ENCODE measurements at regions not wholly inside any gene's neighbourhood (a gene's known extent, or its start where the extent isn't known, plus 50 kb on each side); places are given as distances from the start of the nearest gene placed in this dataset.

GRCh38 chr18:78376046-78376445, 603.6 kb upstream of the SALL3 start:
- TF ChIP-seq CTCF (IDR thresholded peaks at IDR 0.05; ENCODE audit: low read depth, low read length), result no peak
- Histone ChIP-seq H3K27me3 (no peaks in the 10 kb centered on the region), H3K4me1 (no peaks in the 10 kb centered on the region), H3K9me3 (no peaks in the 10 kb centered on the region), H3K36me3 (no peaks in the 10 kb centered on the region), H3K4me3 (ENCODE audit: low read depth, low read length) (no peak overlapping the region)
- DNase-seq, result no peak

GRCh38 chr18:78378403-78378802, 601.2 kb upstream of the SALL3 start:
- Histone ChIP-seq H3K9me3 (no peaks in the 10 kb centered on the region), H3K36me3 (no peaks in the 10 kb centered on the region), H3K27me3 (no peaks in the 10 kb centered on the region), H3K4me1 (no peaks in the 10 kb centered on the region), H3K4me3 (ENCODE audit: low read depth, low read length) (no peak overlapping the region)
- TF ChIP-seq CTCF (IDR thresholded peaks at IDR 0.05; ENCODE audit: low read depth, low read length), result no peak
- no peak for DNase-seq

- Histone ChIP-seq H3K4me3 (ENCODE audit: low read depth, low read length) (no peak overlapping the region), H3K4me1 (no peaks in the 10 kb centered on the region), H3K27me3 (no peaks in the 10 kb centered on the region), H3K9me3 (no peaks in the 10 kb centered on the region), H3K36me3 (no peaks in the 10 kb centered on the region)
- DNase-seq, result no peak
- no peak for TF ChIP-seq CTCF (IDR thresholded peaks at IDR 0.05; ENCODE audit: low read depth, low read length)
These were observed 600.6 kb upstream of the SALL3 start for GRCh38 chr18:78378983-78379382.

GRCh38 chr18:78390348-78390951, 589.2 kb upstream of the SALL3 start:
- Histone ChIP-seq H3K4me3 (ENCODE audit: low read depth, low read length) (no peak overlapping the region), H3K27me3 (no peaks in the 10 kb centered on the region), H3K36me3 (no peaks in the 10 kb centered on the region), H3K4me1 (no peaks in the 10 kb centered on the region), H3K9me3 (no peaks in the 10 kb centered on the region)
- no peak for TF ChIP-seq CTCF (IDR thresholded peaks at IDR 0.05; ENCODE audit: low read depth, low read length)
- DNase-seq, result no peak

GRCh38 chr18:78390952-78391348, 588.7 kb upstream of the SALL3 start:
- Histone ChIP-seq H3K4me1 (no peaks in the 10 kb centered on the region), H3K4me3 (ENCODE audit: low read depth, low read length) (no peak overlapping the region), H3K36me3 (no peaks in the 10 kb centered on the region), H3K27me3 (no peaks in the 10 kb centered on the region), H3K9me3 (no peaks in the 10 kb centered on the region)
- TF ChIP-seq CTCF (IDR thresholded peaks at IDR 0.05; ENCODE audit: low read depth, low read length), result no peak
- DNase-seq, result no peak

- no peak for TF ChIP-seq CTCF (IDR thresholded peaks at IDR 0.05; ENCODE audit: low read depth, low read length)
- no peak for DNase-seq
- no peaks in the 10 kb centered on the region for H3K9me3 ChIP-seq
- H3K36me3 ChIP-seq, result no peaks in the 10 kb centered on the region
- no peaks in the 10 kb centered on the region for H3K4me1 ChIP-seq
- no peaks in the 10 kb centered on the region for H3K27me3 ChIP-seq
- no peak overlapping the region for H3K4me3 ChIP-seq (ENCODE audit: low read depth, low read length)
These were observed 586.3 kb upstream of the SALL3 start for GRCh38 chr18:78393086-78393862.

Data from BE2C (cell line).